HL-60 (cell line): ENCODE measurements at regions not wholly inside any gene's neighbourhood (a gene's known extent, or its start where the extent isn't known, plus 50 kb on each side); places are given as distances from the start of the nearest gene placed in this dataset.

ENCODE experiments used
- DNase-seq, 2 experiments: peaks; one replicate each; pipeline ENCODE4 v3.0.0-alpha.2; 2010 to 2020; ENCODE audit warnings: low read depth in 1 of 2, low spot score in 1 of 2
- H3K27ac ChIP-seq: fragments of 250-450 bp; sonication (Bioruptor Pico); replicated peaks from 2 replicates; pipeline ENCODE4 v1.5.1; 2020; ENCODE audit warnings: mild to moderate bottlenecking, moderate library complexity
- H3K27me3 ChIP-seq: fragments of 250-450 bp; sonication (Bioruptor Pico); 2 replicates; pipeline ENCODE4 v1.5.1; 2021; ENCODE audit warnings: mild to moderate bottlenecking, moderate library complexity; ENCODE audit not compliant: insufficient read depth, poor library complexity, severe bottlenecking
- H3K4me3 ChIP-seq: replicated peaks from 2 replicates; pipeline ENCODE4 v1.5.1; 2011; ENCODE audit warnings: mild to moderate bottlenecking, control low read depth, low read length; ENCODE audit not compliant: insufficient read depth
- CTCF ChIP-seq: IDR thresholded peaks from one replicate; pipeline ENCODE4 v1.5.1; 2011; ENCODE audit warnings: low read length, control low read depth, inconsistent platforms; ENCODE audit not compliant: insufficient read depth
- GABPA ChIP-seq: IDR thresholded peaks from 2 replicates; pipeline ENCODE4 v1.6.1; 2012; ENCODE audit warnings: low read depth
- POLR2AphosphoS5 ChIP-seq: IDR thresholded peaks from 2 replicates; pipeline ENCODE4 v1.6.1; 2012; ENCODE audit warnings: low read depth
- REST ChIP-seq: IDR thresholded peaks from 2 replicates; pipeline ENCODE4 v1.6.1; 2012; ENCODE audit warnings: low read depth; ENCODE audit not compliant: insufficient replicate concordance
- SPI1 ChIP-seq: IDR thresholded peaks from 2 replicates; pipeline ENCODE4 v1.6.1; 2012; ENCODE audit warnings: low read depth, mild to moderate bottlenecking, borderline replicate concordance

- TF ChIP-seq SPI1 (no peak), GABPA (no peak), POLR2AphosphoS5 (no peak), REST (no peak), CTCF (no peak)
- no peak for DNase-seq
- Histone ChIP-seq H3K27me3 (no peaks in the 10 kb centered on the region), H3K27ac (no peak overlapping the region), H3K4me3 (no peak overlapping the region)
These were observed 1209.3 kb downstream of the NSUN3 start for GRCh38 chr3:95272166-95272565.

- Histone ChIP-seq H3K27ac (no peak overlapping the region), H3K27me3 (no peaks in the 10 kb centered on the region), H3K4me3 (no peak overlapping the region)
- DNase-seq, result no peak
- TF ChIP-seq CTCF, result no peak
- TF ChIP-seq POLR2AphosphoS5, result no peak
- TF ChIP-seq SPI1, result no peak
- TF ChIP-seq GABPA, result no peak
- no peak for TF ChIP-seq REST
These were observed 1209.9 kb downstream of the NSUN3 start for GRCh38 chr3:95272781-95273180.

GRCh38 chr3:95277613-95278012, 1214.8 kb downstream of the NSUN3 start:
- TF ChIP-seq POLR2AphosphoS5, result no peak
- TF ChIP-seq GABPA, result no peak
- TF ChIP-seq CTCF, result no peak
- no peak for TF ChIP-seq SPI1
- TF ChIP-seq REST, result no peak
- no peaks in the 10 kb centered on the region for H3K27me3 ChIP-seq
- no peak overlapping the region for H3K27ac ChIP-seq
- H3K4me3 ChIP-seq, result no peak overlapping the region
- no peak for DNase-seq
